NCI-H187 (cell line): ENCODE measurements at regions not wholly inside any gene's neighbourhood (a gene's known extent, or its start where the extent isn't known, plus 50 kb on each side); places are given as distances from the start of the nearest gene placed in this dataset.

Source experiments
- DNase-seq, 2 experiments: peaks; one replicate each; lab custom pipeline; 2025; lab: John Stamatoyannopoulos, UW

- DNase-seq, result no peak
Observed at GRCh38 chr4:101593666-101594065, 196.9 kb upstream of the BANK1 start.

GRCh38 chr4:101584306-101584705 lies 206.2 kb upstream of the BANK1 start:
- no peak for DNase-seq

DNA sequence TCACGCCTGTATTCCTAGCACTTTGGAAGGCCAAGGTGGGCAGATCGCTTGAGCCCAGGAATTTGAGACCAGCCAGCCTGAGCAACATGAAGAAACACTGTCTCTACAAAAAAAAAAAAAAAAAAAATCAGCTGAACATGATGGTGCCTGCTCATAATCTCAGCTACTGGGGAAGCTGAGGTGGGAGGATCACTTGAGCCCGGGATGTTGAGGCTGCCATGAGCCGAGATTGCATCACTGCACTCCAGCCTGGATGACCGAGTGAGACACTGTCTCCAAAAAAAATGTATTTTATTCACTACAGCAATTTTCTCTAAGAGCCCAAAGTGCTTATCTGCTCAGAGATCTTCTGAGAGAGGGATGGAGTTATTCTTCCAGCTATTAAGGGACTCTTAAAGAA lies 215.8 kb upstream of the PPP3CA start:
- DNase-seq, result no peak

DNA sequence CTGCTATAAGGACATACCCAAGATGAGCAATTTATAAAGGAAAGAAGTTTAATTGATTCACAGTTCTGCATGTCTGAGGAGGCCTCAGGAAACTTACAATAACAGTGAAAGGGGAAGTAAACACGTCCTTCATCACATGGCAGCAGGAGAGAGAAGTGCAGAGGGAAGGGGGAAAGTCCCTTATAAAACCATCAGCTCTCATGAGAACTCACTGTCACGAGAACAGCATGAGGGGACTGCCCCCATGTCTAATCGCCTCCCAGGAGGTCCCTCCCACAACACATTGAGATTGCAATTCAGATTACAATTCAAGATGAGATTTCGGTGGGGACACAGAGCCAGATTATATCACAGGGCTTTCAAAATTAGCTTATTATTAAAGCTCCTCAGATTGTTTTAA lies 209.5 kb upstream of the PPP3CA start:
- DNase-seq, result no peak

- DNase-seq, result no peak
Observed at GRCh38 chr4:101555341-101555880, 208.1 kb upstream of the PPP3CA start.

DNA sequence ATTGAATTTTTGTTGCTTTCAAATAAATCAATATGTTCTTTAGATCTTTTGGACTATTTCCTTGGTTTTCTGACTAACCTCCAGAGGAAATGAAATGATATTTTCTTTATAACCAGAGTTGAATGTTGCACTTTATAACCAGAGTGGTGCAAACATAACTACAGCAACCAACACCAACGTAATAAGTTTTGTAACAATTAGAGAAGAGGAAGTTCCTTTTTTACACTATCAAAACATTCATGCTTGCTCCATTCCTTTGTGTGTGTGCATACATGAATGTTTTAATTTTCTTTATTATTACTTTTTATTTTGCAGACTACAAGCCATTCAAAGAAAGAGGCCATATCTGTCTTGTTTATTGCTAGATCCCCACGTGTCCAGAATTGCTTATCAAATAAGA lies 193.0 kb upstream of the PPP3CA start:
- no peak for DNase-seq

DNA sequence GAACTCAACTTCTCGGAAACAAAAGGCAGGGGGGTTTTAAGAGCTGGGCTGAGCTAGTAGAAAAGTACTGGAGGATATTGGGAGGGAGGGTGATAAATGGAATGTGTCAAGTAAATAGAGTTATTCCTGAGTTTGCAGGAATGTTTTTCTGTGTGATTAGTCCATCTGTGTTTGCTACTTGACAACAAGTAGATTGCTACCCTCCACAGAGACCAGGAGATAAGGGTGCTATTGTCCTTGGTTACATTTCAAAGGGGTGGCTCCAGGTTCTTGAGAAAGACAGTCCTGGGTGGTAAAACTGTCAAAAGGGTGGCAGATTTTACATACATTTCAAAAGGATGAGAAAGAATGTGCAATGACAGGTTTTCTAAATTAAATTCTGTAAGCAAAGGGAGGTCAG lies 181.2 kb upstream of the PPP3CA start:
- DNase-seq, result no peak

DNA sequence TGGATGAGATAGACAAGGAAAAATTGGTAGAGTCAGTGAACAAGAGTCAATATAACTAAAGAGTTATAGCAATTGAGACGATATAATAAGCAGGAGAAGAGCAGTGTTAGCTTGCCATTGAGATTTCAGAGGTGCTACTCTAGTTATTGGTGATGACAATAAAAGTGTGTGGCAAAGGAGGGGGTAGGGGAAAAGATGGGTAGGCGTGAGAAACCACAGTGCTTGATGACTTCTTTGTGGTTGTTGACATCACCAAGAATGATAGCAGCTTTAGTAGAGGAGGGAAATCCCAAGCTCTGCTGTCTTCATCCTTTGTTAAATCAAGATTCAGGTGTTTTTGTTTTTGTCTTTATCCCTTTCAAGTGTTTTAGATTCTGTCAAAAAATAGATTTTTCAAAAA lies 179.9 kb upstream of the PPP3CA start:
- no peak for DNase-seq

DNA sequence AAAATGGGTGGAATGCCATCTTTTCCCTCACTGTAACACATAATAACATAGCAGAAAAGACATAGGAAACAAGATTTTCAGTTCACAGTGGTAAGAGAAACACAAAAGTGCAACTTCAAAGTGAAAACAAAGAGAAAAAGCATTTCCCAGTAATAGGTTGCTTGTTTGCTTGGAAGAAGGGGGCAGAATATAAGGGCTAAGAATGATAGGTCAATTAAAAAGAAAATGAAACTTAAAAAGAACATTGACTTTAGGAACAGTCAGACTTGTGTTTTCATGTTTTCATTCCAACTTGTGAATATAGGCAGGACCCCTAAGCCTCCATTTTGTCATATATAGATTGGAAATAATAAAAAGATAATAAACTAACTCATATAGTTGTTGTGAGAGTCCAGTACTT lies 168.2 kb upstream of the PPP3CA start:
- DNase-seq, result no peak

DNA sequence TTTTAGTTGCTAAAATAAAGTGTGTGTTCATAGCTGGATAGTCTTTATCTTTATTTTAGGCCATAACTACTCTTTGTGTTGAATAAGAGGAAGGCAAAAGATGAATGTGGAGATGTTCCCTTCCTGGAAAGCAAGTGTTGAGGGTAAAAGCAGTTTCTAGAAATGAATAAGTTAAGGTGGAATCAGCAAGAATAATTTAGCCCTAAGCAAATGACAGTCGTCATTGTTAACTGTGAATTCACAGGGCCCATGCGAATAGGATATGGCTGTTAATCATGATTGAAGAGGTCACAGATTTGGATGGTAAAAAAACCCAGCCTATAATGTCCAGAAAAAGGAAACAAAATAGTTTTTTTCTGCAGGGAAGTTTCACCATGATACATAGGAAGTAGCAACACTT lies 167.8 kb upstream of the PPP3CA start:
- DNase-seq, result no peak

GRCh38 chr4:101512416-101512815 lies 165.1 kb upstream of the PPP3CA start:
- no peak for DNase-seq

GRCh38 chr4:101501421-101501820 lies 154.1 kb upstream of the PPP3CA start:
- DNase-seq, result no peak

- no peak for DNase-seq
Observed at GRCh38 chr4:101500742-101501141, 153.4 kb upstream of the PPP3CA start.

DNA sequence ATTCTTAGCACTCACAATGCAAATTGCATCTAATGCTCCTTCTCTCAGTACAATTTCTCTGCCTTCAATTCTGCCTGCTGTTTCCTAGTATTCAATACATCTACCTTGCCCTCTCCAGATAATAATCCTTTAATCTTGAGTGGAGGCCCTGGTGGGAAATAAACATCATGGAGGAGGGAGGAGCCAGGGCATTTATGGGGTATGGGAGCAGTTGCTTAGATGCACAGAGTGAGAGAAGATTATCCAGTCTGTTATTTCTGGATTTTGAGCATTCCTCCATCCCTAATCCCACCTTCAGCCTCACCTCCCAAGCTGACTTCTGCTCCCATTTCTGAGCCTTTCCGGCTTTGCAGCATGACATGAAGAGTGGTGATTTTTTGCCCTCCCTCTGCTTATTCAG lies 127.9 kb upstream of the PPP3CA start:
- no peak for DNase-seq

DNA sequence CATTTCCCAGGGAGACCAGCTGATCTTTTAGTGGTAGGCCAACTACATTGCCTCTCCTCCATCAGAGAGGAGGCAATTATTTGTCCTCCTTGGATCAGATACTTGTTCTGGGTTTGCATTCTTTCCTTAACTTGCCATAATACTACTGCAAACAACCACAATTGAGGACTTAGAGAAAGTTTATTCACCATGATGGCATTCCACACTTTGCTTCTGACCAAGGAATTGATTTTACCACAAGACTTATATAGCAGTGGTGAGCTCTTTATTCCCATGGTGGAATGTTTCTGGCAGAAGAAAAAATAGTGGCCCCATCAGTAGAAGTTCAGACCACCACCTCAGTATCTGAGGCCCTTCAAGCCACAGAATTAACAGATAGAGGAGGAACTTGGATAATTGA lies 123.9 kb upstream of the PPP3CA start:
- DNase-seq, result no peak

DNA sequence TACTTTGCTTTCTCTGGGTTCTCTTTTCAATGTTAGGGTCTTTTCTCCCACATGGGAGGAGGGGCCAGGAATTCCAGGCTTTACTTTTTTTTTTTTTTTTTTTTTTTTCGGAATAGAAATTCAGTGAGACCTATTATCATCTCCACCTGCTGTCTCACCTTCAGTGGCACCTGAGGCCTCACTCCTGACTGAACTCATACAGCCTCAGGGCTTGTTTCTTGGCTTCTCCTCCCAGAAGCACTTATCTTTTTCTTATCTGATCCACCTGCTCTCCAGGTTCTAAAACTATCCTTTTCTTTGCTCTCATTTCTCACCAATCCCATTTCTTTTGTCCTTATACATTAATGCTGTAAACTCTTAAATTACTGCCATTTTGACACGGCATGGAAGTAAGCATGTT lies 117.3 kb upstream of the PPP3CA start:
- DNase-seq, result no peak

GRCh38 chr4:101458914-101459313 lies 111.6 kb upstream of the PPP3CA start:
- no peak for DNase-seq

DNA sequence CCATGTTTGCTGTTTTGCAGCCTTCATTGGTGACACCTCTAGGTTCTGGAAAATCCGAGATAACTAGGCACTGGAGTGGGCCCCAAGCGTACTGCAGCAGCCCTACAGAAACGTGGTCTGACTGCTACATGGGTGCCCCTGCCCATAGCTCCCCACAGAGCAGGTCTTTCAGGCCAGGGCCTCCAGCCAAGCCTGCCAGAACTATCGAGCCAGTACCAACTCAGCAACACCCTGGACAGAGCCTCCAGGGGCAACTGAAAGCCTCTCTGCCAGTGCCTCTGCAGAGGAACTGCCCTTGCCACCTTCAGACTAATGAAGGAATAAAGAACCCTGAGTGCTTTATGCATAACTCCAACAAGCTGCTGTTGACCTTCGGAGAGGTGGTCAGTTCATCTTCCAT lies 111.1 kb upstream of the PPP3CA start:
- no peak for DNase-seq

DNA sequence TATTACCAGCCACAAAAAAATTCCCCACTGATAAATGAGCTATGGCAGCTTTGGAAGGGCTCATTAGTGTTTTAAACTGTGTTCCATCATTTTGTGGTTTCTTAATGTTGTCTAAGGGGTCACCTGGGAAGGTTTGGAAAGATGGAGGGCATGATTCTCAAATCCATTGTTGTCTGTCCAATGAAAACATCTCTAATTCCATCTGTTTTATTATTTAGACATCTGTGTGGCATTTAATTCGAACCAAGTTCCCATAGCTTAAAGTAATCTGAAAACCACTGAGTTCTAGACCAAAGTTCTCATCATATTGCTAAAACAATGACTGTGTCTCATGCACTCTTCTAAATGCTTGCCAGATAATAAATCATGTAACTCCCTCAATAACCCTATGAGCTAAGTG lies 103.8 kb upstream of the PPP3CA start:
- DNase-seq, result no peak

- DNase-seq, result no peak
Observed at GRCh38 chr4:101441446-101441845, 94.1 kb upstream of the PPP3CA start.

DNA sequence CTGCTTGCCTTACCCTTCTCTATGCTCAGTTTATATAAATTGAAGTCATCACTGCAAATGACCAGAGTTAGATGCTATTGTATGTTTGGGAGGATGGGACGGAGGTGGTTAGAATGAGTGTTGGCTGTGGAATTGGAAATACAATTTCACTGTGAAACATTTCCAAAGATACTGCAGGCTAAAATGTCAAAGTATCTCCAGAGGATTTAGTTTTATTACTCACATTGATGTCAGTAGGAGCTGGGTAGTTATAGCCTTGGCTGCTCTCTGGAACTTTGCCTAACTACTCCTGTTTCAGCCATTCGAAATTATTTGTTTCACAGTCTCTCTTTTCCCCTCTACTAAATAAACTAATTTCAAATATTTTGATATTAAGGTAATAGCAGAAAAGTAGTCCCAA lies 92.6 kb upstream of the PPP3CA start:
- no peak for DNase-seq

DNA sequence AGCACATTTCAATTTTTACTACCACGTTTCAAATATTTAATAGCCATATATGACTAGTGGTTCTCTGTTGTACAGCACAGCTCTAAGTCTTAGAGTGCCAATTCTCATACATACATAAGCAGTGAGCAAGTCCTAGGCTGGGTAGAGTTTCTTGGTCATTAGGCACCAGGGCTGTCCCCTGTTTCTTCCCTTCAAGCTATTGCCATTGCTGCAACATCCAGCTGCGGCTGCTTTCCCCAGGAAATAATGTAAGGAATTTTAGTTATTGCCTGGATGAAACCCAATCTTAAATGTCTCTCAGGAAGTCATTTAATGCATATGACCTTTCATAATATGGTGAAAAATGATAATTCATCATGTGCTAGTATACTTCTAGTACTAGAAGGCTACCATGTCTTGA lies 74.1 kb upstream of the PPP3CA start:
- no peak for DNase-seq

GRCh38 chr4:101420661-101421060 lies 73.3 kb upstream of the PPP3CA start:
- DNase-seq, result no peak

- no peak for DNase-seq
Observed at GRCh38 chr4:101419336-101420135, 72.2 kb upstream of the PPP3CA start.
